Neural cell (in vitro differentiated cells): ENCODE measurements at regions not wholly inside any gene's neighbourhood (a gene's known extent, or its start where the extent isn't known, plus 50 kb on each side); places are given as distances from the start of the nearest gene placed in this dataset.

ENCODE experiments used
- H2AFZ ChIP-seq: fragments of 200-600, 300-800 bp; sonication (generic), shearing (Covaris generic); 2 replicates; pipeline ENCODE4 v1.6.0; 2014; ENCODE audit warnings: low read depth, mild to moderate bottlenecking, antibody characterized with exemption, low read length, moderate library complexity
- H3F3A ChIP-seq: fragments of 200-600 bp; shearing (Covaris generic); 2 replicates; pipeline ENCODE4 v1.6.1; 2016; ENCODE audit warnings: mild to moderate bottlenecking, moderate library complexity, mixed read lengths, antibody characterized with exemption, low read length; ENCODE audit not compliant: insufficient read depth, poor library complexity, severe bottlenecking
- H3K27ac ChIP-seq: fragments of 200-600, 300-800 bp; sonication (generic), shearing (Covaris generic); 2 replicates; pipeline ENCODE4 v1.5.1; 2014; ENCODE audit warnings: mild to moderate bottlenecking, low read length, moderate library complexity
- H3K27me3 ChIP-seq: fragments of 300-800, 200-600 bp; sonication (generic), shearing (Covaris generic); 2 replicates; pipeline ENCODE4 v1.6.0; 2014; ENCODE audit warnings: mild to moderate bottlenecking, low read depth, low read length, moderate library complexity; ENCODE audit not compliant: insufficient read depth
- H3K36me3 ChIP-seq: fragments of 300-800, 200-600 bp; sonication (generic), shearing (Covaris generic); 2 replicates; pipeline ENCODE4 v1.5.1; 2014; ENCODE audit warnings: mild to moderate bottlenecking, antibody characterized with exemption, low read length, moderate library complexity; ENCODE audit not compliant: insufficient read depth
- H3K4me2 ChIP-seq: fragments of 300-800, 200-600 bp; sonication (generic), shearing (Covaris generic); 2 replicates; pipeline ENCODE4 v1.6.0; 2014; ENCODE audit warnings: mild to moderate bottlenecking, low read length
- H3K4me3 ChIP-seq: fragments of 300-800, 200-600 bp; sonication (generic), shearing (Covaris generic); 2 replicates; pipeline ENCODE4 v1.5.1; 2014; ENCODE audit warnings: mild to moderate bottlenecking, low read length, moderate library complexity
- H3K79me2 ChIP-seq: fragments of 200-600 bp; shearing (Covaris generic); replicated peaks from 2 replicates; pipeline ENCODE4 v1.6.0; 2014; ENCODE audit warnings: mild to moderate bottlenecking, low read length, moderate library complexity; ENCODE audit not compliant: insufficient read depth
- H3K9ac ChIP-seq: fragments of 300-800, 200-600 bp; sonication (generic), shearing (Covaris generic); 2 replicates; pipeline ENCODE4 v1.6.1; 2016; ENCODE audit warnings: mild to moderate bottlenecking, low read length, mixed read lengths
- H3K9me2 ChIP-seq: fragments of 200-600 bp; shearing (Covaris generic); 2 replicates; pipeline ENCODE4 v1.6.1; 2016; ENCODE audit warnings: mild to moderate bottlenecking, low read length, mixed read lengths; ENCODE audit not compliant: insufficient read depth
- H3K9me3 ChIP-seq: fragments of 200-600, 300-800 bp; sonication (generic), shearing (Covaris generic); 2 replicates; pipeline ENCODE4 v1.6.1; 2016; ENCODE audit warnings: mild to moderate bottlenecking, mixed run types, low read length, moderate library complexity, mixed read lengths
- H4K20me1 ChIP-seq: fragments of 200-600 bp; shearing (Covaris generic); 2 replicates; pipeline ENCODE4 v1.6.1; 2016; ENCODE audit warnings: mild to moderate bottlenecking, mixed run types; ENCODE audit not compliant: insufficient read depth
- CTCF ChIP-seq: fragments of 450-650 bp; IDR thresholded peaks from 2 replicates; pipeline ENCODE4 v1.5.1; 2014; ENCODE audit warnings: antibody characterized with exemption, mild to moderate bottlenecking, moderate library complexity; ENCODE audit not compliant: poor library complexity, severe bottlenecking
- EP300 ChIP-seq: fragments of 450-650 bp; conservative IDR thresholded peaks from 2 replicates; pipeline ENCODE4 v1.6.1; 2014; ENCODE audit warnings: antibody characterized with exemption, mild to moderate bottlenecking, moderate library complexity; ENCODE audit not compliant: poor library complexity, severe bottlenecking
- EZH2 ChIP-seq: fragments of 200-600, 300-800 bp; shearing (Covaris generic), sonication (generic); IDR thresholded peaks from 2 replicates; pipeline ENCODE4 v1.6.1; 2014; ENCODE audit warnings: antibody characterized with exemption, low read length, borderline replicate concordance, mild to moderate bottlenecking; ENCODE audit not compliant: insufficient read depth, poor library complexity, severe bottlenecking
- MXI1 ChIP-seq: fragments of 450-650 bp; conservative IDR thresholded peaks from 2 replicates; pipeline ENCODE4 v1.6.1; 2014; ENCODE audit warnings: antibody characterized with exemption, mild to moderate bottlenecking; ENCODE audit not compliant: poor library complexity, severe bottlenecking
- POLR2AphosphoS5 ChIP-seq: IDR thresholded peaks from 2 replicates; pipeline ENCODE4 v1.6.1; 2012
- RAD21 ChIP-seq: fragments of 450-650 bp; conservative IDR thresholded peaks from 2 replicates; pipeline ENCODE4 v1.6.1; 2014; ENCODE audit warnings: antibody characterized with exemption, mild to moderate bottlenecking, moderate library complexity
- SMC3 ChIP-seq: fragments of 450-650 bp; conservative IDR thresholded peaks from 2 replicates; pipeline ENCODE4 v1.6.1; 2014; ENCODE audit warnings: antibody characterized with exemption, mild to moderate bottlenecking, moderate library complexity; ENCODE audit not compliant: poor library complexity
- TAF1 ChIP-seq: IDR thresholded peaks from 2 replicates; pipeline ENCODE4 v1.6.1; 2012; ENCODE audit warnings: low read depth
- TF ChIP-seq, protein P1 (sequence below): IDR thresholded peaks from 2 replicates; pipeline ENCODE4 v1.6.1; 2012; ENCODE audit warnings: borderline replicate concordance

DNA sequence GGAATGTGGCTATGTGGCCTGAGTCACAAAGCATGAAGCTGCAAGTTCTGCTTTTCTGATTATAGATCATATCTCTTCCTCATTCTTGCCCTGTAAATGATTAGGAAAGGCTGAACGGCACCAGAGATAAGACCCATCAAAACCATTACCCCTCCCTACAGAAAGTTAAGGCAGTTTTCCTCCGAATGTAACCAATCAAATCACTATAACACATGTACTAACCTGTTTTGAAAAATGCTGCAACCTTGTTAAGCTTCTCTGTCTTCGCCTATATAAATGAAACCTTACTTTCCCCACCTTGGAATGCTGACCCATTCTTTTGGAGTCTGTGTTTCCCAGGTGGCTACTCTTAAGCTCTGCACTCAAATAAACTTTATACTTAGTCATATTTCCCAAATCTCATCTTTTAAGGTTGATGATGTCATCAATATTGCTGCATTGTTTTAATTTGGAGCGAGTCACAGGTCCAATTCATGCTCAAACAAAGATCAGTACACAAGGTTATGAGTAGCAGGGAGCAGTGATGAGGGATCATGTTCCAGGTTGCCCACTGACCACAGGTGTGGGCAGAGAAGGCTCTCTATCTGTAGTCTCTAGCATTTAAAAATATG is 662.3 kb downstream of the IRS1 start:
- Histone ChIP-seq H3K4me3 (no peak overlapping the region), H3K4me2 (no peak overlapping the region), H3K27me3 (no peaks in the 10 kb centered on the region), H3K9me3 (no peaks in the 10 kb centered on the region), H3K27ac (no peak overlapping the region), H3K9ac (no peak overlapping the region), H3K79me2 (no peaks in the 10 kb centered on the region), H3K9me2 (no peaks in the 10 kb centered on the region), H3F3A (no peaks in the 10 kb centered on the region), H2AFZ (no peak overlapping the region), H3K36me3 (no peaks in the 10 kb centered on the region), H4K20me1 (no peaks in the 10 kb centered on the region)
- TF ChIP-seq CTCF (no peak), POLR2AphosphoS5 (no peak), EZH2 (no peak)
- TF ChIP-seq, protein P1, sequence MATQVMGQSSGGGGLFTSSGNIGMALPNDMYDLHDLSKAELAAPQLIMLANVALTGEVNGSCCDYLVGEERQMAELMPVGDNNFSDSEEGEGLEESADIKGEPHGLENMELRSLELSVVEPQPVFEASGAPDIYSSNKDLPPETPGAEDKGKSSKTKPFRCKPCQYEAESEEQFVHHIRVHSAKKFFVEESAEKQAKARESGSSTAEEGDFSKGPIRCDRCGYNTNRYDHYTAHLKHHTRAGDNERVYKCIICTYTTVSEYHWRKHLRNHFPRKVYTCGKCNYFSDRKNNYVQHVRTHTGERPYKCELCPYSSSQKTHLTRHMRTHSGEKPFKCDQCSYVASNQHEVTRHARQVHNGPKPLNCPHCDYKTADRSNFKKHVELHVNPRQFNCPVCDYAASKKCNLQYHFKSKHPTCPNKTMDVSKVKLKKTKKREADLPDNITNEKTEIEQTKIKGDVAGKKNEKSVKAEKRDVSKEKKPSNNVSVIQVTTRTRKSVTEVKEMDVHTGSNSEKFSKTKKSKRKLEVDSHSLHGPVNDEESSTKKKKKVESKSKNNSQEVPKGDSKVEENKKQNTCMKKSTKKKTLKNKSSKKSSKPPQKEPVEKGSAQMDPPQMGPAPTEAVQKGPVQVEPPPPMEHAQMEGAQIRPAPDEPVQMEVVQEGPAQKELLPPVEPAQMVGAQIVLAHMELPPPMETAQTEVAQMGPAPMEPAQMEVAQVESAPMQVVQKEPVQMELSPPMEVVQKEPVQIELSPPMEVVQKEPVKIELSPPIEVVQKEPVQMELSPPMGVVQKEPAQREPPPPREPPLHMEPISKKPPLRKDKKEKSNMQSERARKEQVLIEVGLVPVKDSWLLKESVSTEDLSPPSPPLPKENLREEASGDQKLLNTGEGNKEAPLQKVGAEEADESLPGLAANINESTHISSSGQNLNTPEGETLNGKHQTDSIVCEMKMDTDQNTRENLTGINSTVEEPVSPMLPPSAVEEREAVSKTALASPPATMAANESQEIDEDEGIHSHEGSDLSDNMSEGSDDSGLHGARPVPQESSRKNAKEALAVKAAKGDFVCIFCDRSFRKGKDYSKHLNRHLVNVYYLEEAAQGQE, result no peak

GRCh38 chr2:226136739-226137138 is 662.9 kb downstream of the IRS1 start:
- Histone ChIP-seq H3K27ac (no peak overlapping the region), H3K9me2 (no peaks in the 10 kb centered on the region), H3F3A (no peaks in the 10 kb centered on the region), H3K79me2 (no peaks in the 10 kb centered on the region), H3K4me2 (no peak overlapping the region), H3K9me3 (no peaks in the 10 kb centered on the region), H3K36me3 (no peaks in the 10 kb centered on the region), H2AFZ (no peak overlapping the region), H3K4me3 (no peak overlapping the region), H4K20me1 (no peaks in the 10 kb centered on the region), H3K9ac (no peak overlapping the region), H3K27me3 (no peaks in the 10 kb centered on the region)
- TF ChIP-seq RAD21, result no peak
- no peak for TF ChIP-seq CTCF
- TF ChIP-seq EP300, result no peak
- no peak for TF ChIP-seq SMC3
- no peak for TF ChIP-seq EZH2
- TF ChIP-seq MXI1, result no peak
- TF ChIP-seq, protein P1, result no peak
- TF ChIP-seq POLR2AphosphoS5, result no peak
- TF ChIP-seq TAF1, result no peak
